ENCODE measurements at regions not wholly inside any gene's neighbourhood (a gene's known extent, or its start where the extent isn't known, plus 50 kb on each side); places are given as distances from the start of the nearest gene placed in this dataset.
"Not testable (repeated sequence)": the region's sequence is repeated elsewhere in the genome, so short reads cannot be mapped to it uniquely, and the experiment has no call there.

GRCh38 chr1:66462313-66462712 lies 71.6 kb upstream of the SGIP1 start:
- DNase-seq, result no peak

GRCh38 chr1:66464351-66464750 lies 69.6 kb upstream of the SGIP1 start:
- DNase-seq, result no peak

GRCh38 chr1:66464802-66465201 lies 69.2 kb upstream of the SGIP1 start:
- DNase-seq, result no peak

- not testable (repeated sequence) for DNase-seq
Observed at GRCh38 chr1:66466695-66467094, 67.3 kb upstream of the SGIP1 start.

- DNase-seq, result no peak
Observed at GRCh38 chr1:66468722-66469121, 65.2 kb upstream of the SGIP1 start.

GRCh38 chr1:66475940-66476339 lies 58.0 kb upstream of the SGIP1 start:
- no peak for DNase-seq

- DNase-seq, result no peak
Observed at GRCh38 chr1:66476774-66477173, 57.2 kb upstream of the SGIP1 start.

- DNase-seq, result no peak
Observed at GRCh38 chr1:66478116-66478515, 55.8 kb upstream of the SGIP1 start.

- no peak for DNase-seq
Observed at GRCh38 chr1:66480162-66480561, 53.8 kb upstream of the SGIP1 start.

- not testable (repeated sequence) for DNase-seq
Observed at GRCh38 chr1:66481215-66481614, 52.7 kb upstream of the SGIP1 start.

All from hematopoietic multipotent progenitor cell treated with erythropoietin and hydrocortisone succinate and interleukin-3 and kit ligand, for 6 days (in vitro differentiated cells).